Neural cell (in vitro differentiated cells): ENCODE measurements at regions not wholly inside any gene's neighbourhood (a gene's known extent, or its start where the extent isn't known, plus 50 kb on each side); places are given as distances from the start of the nearest gene placed in this dataset.

ENCODE experiments used
- CTCF ChIP-seq: fragments of 450-650 bp; IDR thresholded peaks from 2 replicates; pipeline ENCODE4 v1.5.1; 2014; ENCODE audit warnings: antibody characterized with exemption, mild to moderate bottlenecking, moderate library complexity; ENCODE audit not compliant: poor library complexity, severe bottlenecking
- EP300 ChIP-seq: fragments of 450-650 bp; conservative IDR thresholded peaks from 2 replicates; pipeline ENCODE4 v1.6.1; 2014; ENCODE audit warnings: antibody characterized with exemption, mild to moderate bottlenecking, moderate library complexity; ENCODE audit not compliant: poor library complexity, severe bottlenecking
- EZH2 ChIP-seq: fragments of 200-600, 300-800 bp; shearing (Covaris generic), sonication (generic); IDR thresholded peaks from 2 replicates; pipeline ENCODE4 v1.6.1; 2014; ENCODE audit warnings: antibody characterized with exemption, low read length, borderline replicate concordance, mild to moderate bottlenecking; ENCODE audit not compliant: insufficient read depth, poor library complexity, severe bottlenecking
- MXI1 ChIP-seq: fragments of 450-650 bp; conservative IDR thresholded peaks from 2 replicates; pipeline ENCODE4 v1.6.1; 2014; ENCODE audit warnings: antibody characterized with exemption, mild to moderate bottlenecking; ENCODE audit not compliant: poor library complexity, severe bottlenecking
- POLR2AphosphoS5 ChIP-seq: IDR thresholded peaks from 2 replicates; pipeline ENCODE4 v1.6.1; 2012
- SMC3 ChIP-seq: fragments of 450-650 bp; conservative IDR thresholded peaks from 2 replicates; pipeline ENCODE4 v1.6.1; 2014; ENCODE audit warnings: antibody characterized with exemption, mild to moderate bottlenecking, moderate library complexity; ENCODE audit not compliant: poor library complexity
- TAF1 ChIP-seq: IDR thresholded peaks from 2 replicates; pipeline ENCODE4 v1.6.1; 2012; ENCODE audit warnings: low read depth

- TF ChIP-seq CTCF (no peak), EP300 (no peak), MXI1 (no peak), POLR2AphosphoS5 (no peak), TAF1 (no peak), SMC3 (no peak), EZH2 (no peak)
These were observed 567.9 kb downstream of the FBXO15 start for GRCh38 chr18:73579698-73580097.
